Testis (tissue), 2 donors: ENCODE measurements at regions not wholly inside any gene's neighbourhood (a gene's known extent, or its start where the extent isn't known, plus 50 kb on each side); places are given as distances from the start of the nearest gene placed in this dataset.

Experiments
- CTCF ChIP-seq, 3 experiments: fragments of 450-650 bp in 2 of 3; fragments of 200-600 bp in 1 of 3; sonication (generic) in 1 of 3; IDR thresholded peaks; one replicate each; pipeline ENCODE4 v1.5.1; 2016 to 2019; ENCODE audit warnings: antibody characterized with exemption in 3 of 3, mild to moderate bottlenecking in 2 of 3, moderate library complexity in 1 of 3
- POLR2A ChIP-seq: fragments of 450-650 bp; IDR thresholded peaks from one replicate; pipeline ENCODE4 v1.6.1; 2017; ENCODE audit warnings: antibody characterized with exemption, mild to moderate bottlenecking, moderate library complexity

GRCh38 chr5:106258591-106259125 is 1412.1 kb downstream of the EFNA5 start:
- no peak for TF ChIP-seq CTCF (IDR thresholded peaks at IDR 0.05)
- TF ChIP-seq POLR2A = no peak
